Naive thymus-derived CD4-positive, alpha-beta T cell (primary cell): ENCODE measurements at regions not wholly inside any gene's neighbourhood (a gene's known extent, or its start where the extent isn't known, plus 50 kb on each side); places are given as distances from the start of the nearest gene placed in this dataset.

ENCODE experiments used
- ATAC-seq: fragments of 150-1000 bp; cut with Tn5 transposase; 2 replicates; pipeline ENCODE4 v1.10.0; 2021; ENCODE audit warnings: mild to moderate bottlenecking, moderate library complexity
- CTCF ChIA-PET: fragments of 350-600 bp; sonication (Branson Sonifier 250); formaldehyde crosslinking; loops from one replicate; lab custom pipeline; 2021; ENCODE audit warnings: antibody characterized with exemption; lab: Charles Lee
- POLR2A ChIA-PET: fragments of 350-600 bp; sonication (Branson Sonifier 250); formaldehyde crosslinking; loops from one replicate; lab custom pipeline; 2021; ENCODE audit warnings: antibody characterized with exemption, inconsistent platforms; lab: Charles Lee
- DNase-seq, 9 donors: peaks; one replicate each; pipeline versions ENCODE4 v3.0.0 to v3.0.0-alpha.2; 2020 to 2022; ENCODE audit warnings: mixed read lengths in 1 of 9
- H3K27ac ChIP-seq: one replicate; pipeline ENCODE4 v1.7.0; 2013; ENCODE audit warnings: mild to moderate bottlenecking, low read depth, low read length, moderate library complexity
- H3K27me3 ChIP-seq, 2 donors: one replicate each; pipeline ENCODE4 v1.7.0; 2013; ENCODE audit warnings: low read length in 2 of 2, mild to moderate bottlenecking in 2 of 2, moderate library complexity in 2 of 2; ENCODE audit not compliant: control insufficient read depth in 2 of 2, insufficient read depth in 2 of 2
- H3K36me3 ChIP-seq, 3 experiments: 1 replicate in 2 of 3; 2 replicates in 1 of 3; pipeline ENCODE4 v1.7.0; 2013; ENCODE audit warnings: low read length in 3 of 3, mild to moderate bottlenecking in 3 of 3, moderate library complexity in 1 of 3; ENCODE audit not compliant: insufficient read depth in 3 of 3, control insufficient read depth in 2 of 3
- H3K4me1 ChIP-seq, 2 donors: one replicate each; pipeline ENCODE4 v1.7.0; 2013; ENCODE audit warnings: low read length in 2 of 2, mild to moderate bottlenecking in 2 of 2, moderate library complexity in 1 of 2; ENCODE audit not compliant: control insufficient read depth in 2 of 2, insufficient read depth in 2 of 2
- H3K4me3 ChIP-seq: 2 replicates; pipeline ENCODE4 v1.7.0; 2013; ENCODE audit warnings: mild to moderate bottlenecking, low read length
- H3K9me3 ChIP-seq, 3 experiments: 1 replicate in 2 of 3; 2 replicates in 1 of 3; pipeline ENCODE4 v1.7.0; 2013; ENCODE audit warnings: low read length in 3 of 3; ENCODE audit not compliant: control insufficient read depth in 2 of 3
- H3K27ac Mint-ChIP-seq, 9 donors: one replicate each; pipeline ENCODE4 v1.8.0; 2020 to 2022; ENCODE audit warnings: mixed read lengths in 9 of 9, mild to moderate bottlenecking in 8 of 9, moderate library complexity in 5 of 9, inconsistent platforms in 2 of 9
- H3K27me3 Mint-ChIP-seq, 5 donors: one replicate each; pipeline ENCODE4 v1.8.0; 2021 to 2022; ENCODE audit warnings: mixed read lengths in 5 of 5, mild to moderate bottlenecking in 1 of 5
- H3K36me3 Mint-ChIP-seq, 5 donors: one replicate each; pipeline ENCODE4 v1.8.0; 2020 to 2022; ENCODE audit warnings: mixed read lengths in 5 of 5, mild to moderate bottlenecking in 3 of 5, inconsistent platforms in 1 of 5
- H3K4me1 Mint-ChIP-seq, 7 donors: one replicate each; pipeline ENCODE4 v1.8.0; 2020 to 2022; ENCODE audit warnings: mixed read lengths in 7 of 7, mild to moderate bottlenecking in 3 of 7, inconsistent platforms in 1 of 7
- H3K4me3 Mint-ChIP-seq, 10 donors: one replicate each; pipeline ENCODE4 v1.8.0; 2020 to 2022; ENCODE audit warnings: mild to moderate bottlenecking in 10 of 10, mixed read lengths in 10 of 10, moderate library complexity in 6 of 10, inconsistent platforms in 2 of 10
- H3K9me3 Mint-ChIP-seq, 11 donors: one replicate each; pipeline ENCODE4 v1.8.0; 2020 to 2022; ENCODE audit warnings: mixed read lengths in 11 of 11, mild to moderate bottlenecking in 4 of 11, inconsistent platforms in 1 of 11, moderate library complexity in 1 of 11
- intact Hi-C, 2 donors: fragments of 100-400 bp; cut with micrococcal nuclease; formaldehyde crosslinking; loops; one replicate each; pipeline ENCODE4 v1.15.1; 2023

DNA sequence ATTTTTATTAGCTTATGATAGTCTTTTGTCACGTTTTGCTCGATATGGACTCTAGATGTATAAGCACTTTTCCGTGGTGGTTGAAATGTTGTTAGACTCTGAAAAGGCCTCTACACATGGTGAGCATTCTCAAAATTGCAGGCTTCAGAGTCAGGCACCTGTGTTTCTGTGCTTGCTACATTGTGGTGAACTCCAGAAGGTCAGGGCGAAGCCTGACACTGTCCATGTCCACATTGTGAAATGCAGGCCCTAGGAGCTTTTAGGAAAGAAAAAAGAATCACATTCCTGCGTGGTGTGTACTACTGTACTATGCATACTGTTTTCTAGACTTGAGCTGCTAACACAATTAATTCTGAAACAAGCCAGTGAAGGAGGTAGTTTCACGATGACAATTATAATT lies 86.3 kb downstream of the HS3ST1 start:
- H3K36me3 Mint-ChIP-seq: no peaks in the 10 kb centered on the region
- peaks cover 0 to 12% (median 4%) of the 10 kb centered on the region in 5 donors for H3K27me3 Mint-ChIP-seq
- no peak overlapping the region for H3K27ac Mint-ChIP-seq
- H3K9me3 ChIP-seq: no peaks in the 10 kb centered on the region
- H3K4me1 Mint-ChIP-seq: no peaks in the 10 kb centered on the region
- DNase-seq (no peak), ATAC-seq (no peak)
- no peaks in the 10 kb centered on the region for H3K9me3 Mint-ChIP-seq
- H3K36me3 ChIP-seq: no peaks in the 10 kb centered on the region
- no peak overlapping the region for H3K27ac ChIP-seq
- intact Hi-C loops: no loop called here
- POLR2A ChIA-PET: interaction anchor here (0.6 kb wide), 1 partner anchor 13 kb away, joined by 3 read pairs; no protein-coding TSS in a partner anchor
- no peaks in the 10 kb centered on the region for H3K27me3 ChIP-seq
- CTCF ChIA-PET: no interaction called here
- H3K4me3 ChIP-seq: no peak overlapping the region
- H3K4me1 ChIP-seq: no peaks in the 10 kb centered on the region
- no peak overlapping the region for H3K4me3 Mint-ChIP-seq

- ATAC-seq (no peak), DNase-seq (no peak)
- no peaks in the 10 kb centered on the region for H3K36me3 Mint-ChIP-seq
- Histone ChIP-seq H3K27ac (no peak overlapping the region), H3K27me3 (no peaks in the 10 kb centered on the region), H3K4me1 (no peaks in the 10 kb centered on the region), H3K4me3 (no peak overlapping the region), H3K9me3 (no peaks in the 10 kb centered on the region), H3K36me3 (no peaks in the 10 kb centered on the region)
- H3K4me1 Mint-ChIP-seq: peaks cover 0 to 6% (median 0%) of the 10 kb centered on the region in 7 donors
- CTCF ChIA-PET: interaction anchor here (0.6 kb wide), 1 partner anchor 30 kb away, joined by 3 read pairs; no protein-coding TSS in a partner anchor
- no peaks in the 10 kb centered on the region for H3K9me3 Mint-ChIP-seq
- H3K27me3 Mint-ChIP-seq: peaks cover 0 to 12% (median 4%) of the 10 kb centered on the region in 5 donors
- POLR2A ChIA-PET: interaction anchor here (0.6 kb wide), 1 partner anchor 14 kb away, joined by 3 read pairs; no protein-coding TSS in a partner anchor
- H3K4me3 Mint-ChIP-seq: no peak overlapping the region
- intact Hi-C loops: no loop called here
- no peak overlapping the region for H3K27ac Mint-ChIP-seq
These were observed 87.2 kb downstream of the HS3ST1 start for GRCh38 chr4:11341337-11342043.

GRCh38 chr4:11338956-11339782 lies 89.5 kb downstream of the HS3ST1 start:
- no peak overlapping the region for H3K4me3 Mint-ChIP-seq
- Histone ChIP-seq H3K4me1 (no peaks in the 10 kb centered on the region), H3K27me3 (no peaks in the 10 kb centered on the region), H3K36me3 (no peaks in the 10 kb centered on the region), H3K4me3 (no peak overlapping the region), H3K9me3 (no peaks in the 10 kb centered on the region), H3K27ac (no peak overlapping the region)
- POLR2A ChIA-PET: no interaction called here
- DNase-seq (no peak), ATAC-seq (no peak)
- H3K4me1 Mint-ChIP-seq: peaks cover 0 to 6% (median 0%) of the 10 kb centered on the region in 7 donors
- no peaks in the 10 kb centered on the region for H3K36me3 Mint-ChIP-seq
- intact Hi-C loops: no loop called here
- no peak overlapping the region for H3K27ac Mint-ChIP-seq
- H3K27me3 Mint-ChIP-seq: peaks cover 0 to 9% (median 4%) of the 10 kb centered on the region in 5 donors
- CTCF ChIA-PET: no interaction called here
- H3K9me3 Mint-ChIP-seq: no peaks in the 10 kb centered on the region

DNA sequence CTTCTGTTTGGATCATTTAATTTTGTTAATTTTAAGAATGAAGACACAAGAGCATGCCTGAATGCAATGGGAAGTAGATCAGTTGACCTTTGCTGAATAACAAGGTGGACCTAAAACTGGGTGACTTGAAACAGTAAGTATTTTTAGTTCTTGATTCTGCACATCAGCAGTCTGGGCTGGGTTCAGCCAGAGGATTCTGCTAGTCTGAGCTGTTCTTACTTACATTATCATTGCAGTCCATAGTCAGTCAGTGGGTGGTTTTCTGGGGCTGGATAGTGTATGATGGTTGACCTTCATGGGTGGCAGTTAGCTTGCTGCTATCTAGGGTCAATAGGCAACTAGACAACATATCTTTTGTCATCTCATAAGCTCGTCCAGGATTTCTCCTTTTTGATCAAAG lies 91.4 kb downstream of the HS3ST1 start:
- Histone ChIP-seq H3K36me3 (no peaks in the 10 kb centered on the region), H3K9me3 (no peaks in the 10 kb centered on the region), H3K4me1 (no peaks in the 10 kb centered on the region), H3K27ac (no peak overlapping the region), H3K4me3 (no peak overlapping the region), H3K27me3 (no peaks in the 10 kb centered on the region)
- H3K9me3 Mint-ChIP-seq: peaks cover 0 to 2% (median 0%) of the 10 kb centered on the region in 11 donors
- DNase-seq (no peak), ATAC-seq (no peak)
- H3K27me3 Mint-ChIP-seq: peaks cover 0 to 9% (median 4%) of the 10 kb centered on the region in 5 donors
- no peak overlapping the region for H3K27ac Mint-ChIP-seq
- ChIA-PET CTCF (interaction anchor here (0.9 kb wide), 1 partner anchor 463 kb away, joined by 3 read pairs; no protein-coding TSS in a partner anchor), POLR2A (no interaction called here)
- no peak overlapping the region for H3K4me3 Mint-ChIP-seq
- peaks cover 0 to 6% (median 0%) of the 10 kb centered on the region in 7 donors for H3K4me1 Mint-ChIP-seq
- no peaks in the 10 kb centered on the region for H3K36me3 Mint-ChIP-seq
- intact Hi-C loops: no loop called here

GRCh38 chr4:11336435-11336834 lies 92.3 kb downstream of the HS3ST1 start:
- peaks cover 0 to 9% (median 4%) of the 10 kb centered on the region in 5 donors for H3K27me3 Mint-ChIP-seq

GRCh38 chr4:11334887-11335286 lies 93.8 kb downstream of the HS3ST1 start:
- Histone ChIP-seq H3K27ac (no peak overlapping the region), H3K4me3 (no peak overlapping the region), H3K4me1 (no peaks in the 10 kb centered on the region), H3K27me3 (no peaks in the 10 kb centered on the region), H3K9me3 (no peaks in the 10 kb centered on the region), H3K36me3 (no peaks in the 10 kb centered on the region)
- Mint-ChIP-seq H3K9me3 (peaks cover 0 to 2% (median 0%) of the 10 kb centered on the region in 11 donors), H3K36me3 (no peaks in the 10 kb centered on the region), H3K27ac (no peak overlapping the region), H3K27me3 (peaks cover 0 to 4% (median 0%) of the 10 kb centered on the region in 5 donors), H3K4me3 (no peak overlapping the region), H3K4me1 (peaks cover 0 to 6% (median 0%) of the 10 kb centered on the region in 7 donors)
- ChIA-PET POLR2A (no interaction called here), CTCF (no interaction called here)
- intact Hi-C loops: no loop called here
- ATAC-seq (no peak), DNase-seq (no peak)

More at GRCh38 chr4:11336435-11336834, 92.3 kb downstream of the HS3ST1 start:
- H3K4me3 ChIP-seq: no peak overlapping the region
- CTCF ChIA-PET: interaction anchor here (0.9 kb wide), 1 partner anchor 462 kb away, joined by 3 read pairs; no protein-coding TSS in a partner anchor
- Mint-ChIP-seq H3K27ac (no peak overlapping the region), H3K4me3 (no peak overlapping the region), H3K4me1 (peaks cover 0 to 6% (median 0%) of the 10 kb centered on the region in 7 donors), H3K9me3 (peaks cover 0 to 2% (median 0%) of the 10 kb centered on the region in 11 donors), H3K36me3 (no peaks in the 10 kb centered on the region)
- intact Hi-C loops: no loop called here
- POLR2A ChIA-PET: no interaction called here
- no peak overlapping the region for H3K27ac ChIP-seq
- H3K9me3 ChIP-seq: no peaks in the 10 kb centered on the region
- ATAC-seq (no peak), DNase-seq (no peak)
- no peaks in the 10 kb centered on the region for H3K27me3 ChIP-seq
- no peaks in the 10 kb centered on the region for H3K36me3 ChIP-seq
- no peaks in the 10 kb centered on the region for H3K4me1 ChIP-seq
